ENCODE measurements at regions not wholly inside any gene's neighbourhood (a gene's known extent, or its start where the extent isn't known, plus 50 kb on each side); places are given as distances from the start of the nearest gene placed in this dataset. TPM values are rescaled to one million over a fixed set of nuclear protein-coding genes. Genes with fewer than 3 reads are reported as not detected.

GRCh38 chr5:154528005-154528594 is 50.1 kb upstream of the HAND1 start:
- no peaks in the 10 kb centered on the region for H3K9me3 Mint-ChIP-seq (ENCODE audit: unreplicated experiment)
- no peaks in the 10 kb centered on the region for H3K36me3 Mint-ChIP-seq (ENCODE audit: low read depth, unreplicated experiment)

More at GRCh38 chr5:154528005-154528594, 50.1 kb upstream of the HAND1 start:
- H3K36me3 ChIP-seq (ENCODE audit: insufficient read depth, low read length), result no peaks in the 10 kb centered on the region
- H3K4me3 Mint-ChIP-seq (ENCODE audit: unreplicated experiment), result no peak overlapping the region
- H4K20me1 ChIP-seq (ENCODE audit: insufficient read depth, low read length), result no peaks in the 10 kb centered on the region
- H3K4me3 ChIP-seq (ENCODE audit: insufficient read depth, low read depth, low read length), result no peak overlapping the region
- DNase-seq (ENCODE audit: low read depth), result no peak
- H3K4me2 ChIP-seq (ENCODE audit: low read length), result no peak overlapping the region
- no peak overlapping the region for H3K27ac ChIP-seq (ENCODE audit: low read depth, low read length)
- FAIRE-seq, result no peak
- H2AFZ ChIP-seq (ENCODE audit: low read depth, low read length), result no peak overlapping the region
- H3K27me3 ChIP-seq (ENCODE audit: insufficient read depth, low read length), result peaks cover 7% of the 10 kb centered on the region
- peaks cover 15% of the 10 kb centered on the region for H3K4me1 Mint-ChIP-seq (ENCODE audit: low read depth, unreplicated experiment)
- peaks cover 3% of the 10 kb centered on the region for H3K4me1 ChIP-seq (ENCODE audit: insufficient read depth, low read length)
- H3K27me3 Mint-ChIP-seq (ENCODE audit: low read depth, unreplicated experiment), result peaks cover 2% of the 10 kb centered on the region
- H3K9ac ChIP-seq (ENCODE audit: low read length), result no peak overlapping the region
- H3K9me3 ChIP-seq (ENCODE audit: insufficient read depth, low read depth, low read length), result no peaks in the 10 kb centered on the region
- TF ChIP-seq CTCF (IDR thresholded peaks at IDR 0.05; ENCODE audit: insufficient read depth, low read depth, low read length), result no peak
- no peak for TF ChIP-seq EZH2 (IDR thresholded peaks at IDR 0.05; ENCODE audit: insufficient read depth, low read length)
- no peak overlapping the region for H3K27ac Mint-ChIP-seq (ENCODE audit: unreplicated experiment)
- no peaks in the 10 kb centered on the region for H3K79me2 ChIP-seq (ENCODE audit: insufficient read depth, low read length)

Small RNAs in the stretch of these regions (microRNA-seq; reads per million reads assigned to microRNA genes)
- gene MIR1303 (not detected), gene MIR3141 (not detected)
